ENCODE measurements at regions not wholly inside any gene's neighbourhood (a gene's known extent, or its start where the extent isn't known, plus 50 kb on each side); places are given as distances from the start of the nearest gene placed in this dataset.

GRCh38 chr6:140463312-140463710 is 1088.9 kb upstream of the CITED2 start:
- Histone ChIP-seq H3K27me3 (no peaks in the 10 kb centered on the region), H3K4me3 (no peak overlapping the region), H3K4me1 (peaks cover 4 to 25% (median 14%) of the 10 kb centered on the region in 3 donors), H3K27ac (peak overlapping the region; percentile 58 to 79 (median 66)), H3K36me3 (no peaks in the 10 kb centered on the region), H3K9me3 (no peaks in the 10 kb centered on the region)
- TF ChIP-seq POLR2A (IDR thresholded peaks at IDR 0.05) (no peak), CTCF (IDR thresholded peaks at IDR 0.05) (no peak)
- WGBS, 2 donors, result 16 to 58% methylated on average over 2 of the region's 2 CpGs
- DNase-seq, result no peak
- intact Hi-C loops (cut with DNase I), result no loop called here

GRCh38 chr6:140462453-140463311 is 1088.2 kb upstream of the CITED2 start:
- peaks cover 4 to 25% (median 14%) of the 10 kb centered on the region in 3 donors for H3K4me1 ChIP-seq
- no peaks in the 10 kb centered on the region for H3K9me3 ChIP-seq
- no peaks in the 10 kb centered on the region for H3K36me3 ChIP-seq
- no peaks in the 10 kb centered on the region for H3K27me3 ChIP-seq
- H3K4me3 ChIP-seq, result peak overlapping the region in 1 of 4 donors; percentile 15
- TF ChIP-seq CTCF (IDR thresholded peaks at IDR 0.05) (no peak), POLR2A (IDR thresholded peaks at IDR 0.05) (no peak)
- DNase-seq, result no peak
- H3K27ac ChIP-seq, result peak overlapping the region; percentile 58 to 79 (median 66)
- intact Hi-C loops (cut with DNase I), result no loop called here
- WGBS, 2 donors, result 16 to 19% methylated on average over 3 of the region's 3 CpGs

- no peaks in the 10 kb centered on the region for H3K9me3 ChIP-seq
- intact Hi-C loops (cut with DNase I), result no loop called here
- DNase-seq, result no peak
- H3K36me3 ChIP-seq, result no peaks in the 10 kb centered on the region
- peak overlapping the region in 2 of 4 donors; percentile 63 to 79 for H3K27ac ChIP-seq
- H3K4me3 ChIP-seq, result no peak overlapping the region
- peaks cover 4 to 25% (median 14%) of the 10 kb centered on the region in 3 donors for H3K4me1 ChIP-seq
- TF ChIP-seq CTCF (IDR thresholded peaks at IDR 0.05) (no peak), POLR2A (IDR thresholded peaks at IDR 0.05) (no peak)
- H3K27me3 ChIP-seq, result no peaks in the 10 kb centered on the region
Observed at GRCh38 chr6:140462076-140462452, 1087.6 kb upstream of the CITED2 start.

GRCh38 chr6:140460267-140460666 is 1085.8 kb upstream of the CITED2 start:
- H3K4me1 ChIP-seq, result peaks cover 4 to 25% (median 14%) of the 10 kb centered on the region in 3 donors
- intact Hi-C loops (cut with DNase I), result no loop called here
- H3K27me3 ChIP-seq, result no peaks in the 10 kb centered on the region
- no peak for TF ChIP-seq POLR2A (IDR thresholded peaks at IDR 0.05)
- no peak for TF ChIP-seq CTCF (IDR thresholded peaks at IDR 0.05)
- DNase-seq, result no peak
- no peak overlapping the region for H3K4me3 ChIP-seq
- H3K27ac ChIP-seq, result no peak overlapping the region
- no peaks in the 10 kb centered on the region for H3K36me3 ChIP-seq
- WGBS, 2 donors, result 69% methylated on average over 1 of the region's 1 CpG
- no peaks in the 10 kb centered on the region for H3K9me3 ChIP-seq

GRCh38 chr6:140459209-140459608 is 1084.8 kb upstream of the CITED2 start:
- no peak overlapping the region for H3K4me3 ChIP-seq
- TF ChIP-seq POLR2A (IDR thresholded peaks at IDR 0.05) (no peak), CTCF (IDR thresholded peaks at IDR 0.05) (no peak)
- WGBS, 2 donors, result 16 to 35% methylated on average over 2 of the region's 2 CpGs
- no peaks in the 10 kb centered on the region for H3K27me3 ChIP-seq
- no peak overlapping the region for H3K27ac ChIP-seq
- H3K9me3 ChIP-seq, result no peaks in the 10 kb centered on the region
- DNase-seq, result no peak
- peaks cover 4 to 25% (median 14%) of the 10 kb centered on the region in 3 donors for H3K4me1 ChIP-seq
- H3K36me3 ChIP-seq, result no peaks in the 10 kb centered on the region
- intact Hi-C loops (cut with DNase I), result no loop called here
